AG20443 (cell line): ENCODE measurements at regions not wholly inside any gene's neighbourhood (a gene's known extent, or its start where the extent isn't known, plus 50 kb on each side); places are given as distances from the start of the nearest gene placed in this dataset.

Source experiments
- DNase-seq: peaks from one replicate; pipeline ENCODE4 v3.0.0; 2012; ENCODE audit warnings: low spot score, mixed read lengths

GRCh38 chr9:103799959-103800358 lies 294.1 kb upstream of the SMC2 start:
- no peak for DNase-seq

DNA sequence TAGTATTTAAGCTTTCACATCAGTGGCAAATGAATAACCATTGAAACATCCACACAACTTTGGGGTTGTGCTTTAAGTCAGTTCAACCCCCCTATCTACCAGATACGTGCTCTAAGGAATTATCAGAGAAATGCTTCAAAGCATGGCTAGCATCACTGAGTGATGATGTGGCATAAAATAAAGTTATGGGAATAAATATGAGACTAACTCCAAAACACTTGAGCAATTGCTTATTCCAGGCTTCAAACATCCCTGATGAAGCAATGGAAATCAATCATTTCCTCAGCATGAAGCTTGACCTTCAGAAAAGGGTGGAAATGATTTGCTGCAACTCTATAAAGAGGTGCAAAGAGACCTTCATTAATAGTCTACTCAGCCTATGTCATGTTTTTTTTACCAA lies 292.0 kb upstream of the SMC2 start:
- DNase-seq: no peak

- no peak for DNase-seq
These were observed 290.9 kb upstream of the SMC2 start for GRCh38 chr9:103803245-103803644.

DNA sequence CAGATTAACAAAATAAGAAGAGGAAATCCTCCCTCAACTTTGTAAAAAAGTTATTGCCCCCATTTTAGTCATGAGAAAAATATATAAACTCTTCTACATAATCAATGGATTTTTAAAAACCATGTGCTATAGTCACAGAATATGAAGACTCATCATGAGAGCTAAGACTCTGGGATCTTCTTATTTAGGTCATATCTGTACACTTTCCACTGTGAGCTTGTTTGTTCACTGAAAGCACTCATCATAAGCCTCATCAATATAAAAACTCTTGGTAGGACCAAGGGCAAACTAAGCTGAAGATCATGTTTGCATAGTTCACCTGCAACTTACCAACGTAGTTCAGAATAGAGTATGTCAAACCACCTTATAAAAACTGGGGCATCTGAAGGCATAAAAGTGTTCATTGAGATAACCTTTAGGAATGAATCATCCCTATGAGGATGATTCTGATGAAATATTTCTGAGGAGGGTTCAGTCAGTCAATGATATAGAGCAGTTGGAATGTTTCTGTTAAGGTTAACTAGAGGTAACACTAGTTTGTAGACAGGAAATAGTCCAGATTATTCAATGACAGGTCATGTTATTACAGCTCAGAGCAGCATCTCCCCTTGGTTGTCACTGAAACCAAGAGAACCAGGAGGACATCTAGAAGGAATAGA lies 289.9 kb upstream of the SMC2 start:
- DNase-seq: no peak

GRCh38 chr9:103809745-103810144 lies 284.4 kb upstream of the SMC2 start:
- no peak for DNase-seq

GRCh38 chr9:103811462-103811861 lies 282.6 kb upstream of the SMC2 start:
- no peak for DNase-seq

DNA sequence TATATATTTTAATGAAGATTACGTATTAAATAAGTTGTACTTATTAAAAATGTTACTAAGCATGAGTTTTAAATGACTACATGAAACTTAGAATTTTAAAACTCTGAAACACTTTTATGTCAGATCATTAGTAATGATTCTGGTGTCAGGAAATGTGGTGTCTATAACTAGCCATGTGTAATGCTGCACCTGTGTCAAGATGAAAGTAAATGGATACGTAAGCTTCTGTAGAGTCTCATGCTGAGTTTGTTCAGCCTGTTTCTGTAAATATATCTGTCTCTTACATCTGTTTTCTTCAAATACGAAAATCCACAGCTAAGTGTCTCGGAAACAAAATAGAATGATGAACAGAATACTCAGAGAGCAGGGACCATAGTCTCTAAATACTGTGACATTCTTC lies 278.0 kb upstream of the SMC2 start:
- no peak for DNase-seq

DNA sequence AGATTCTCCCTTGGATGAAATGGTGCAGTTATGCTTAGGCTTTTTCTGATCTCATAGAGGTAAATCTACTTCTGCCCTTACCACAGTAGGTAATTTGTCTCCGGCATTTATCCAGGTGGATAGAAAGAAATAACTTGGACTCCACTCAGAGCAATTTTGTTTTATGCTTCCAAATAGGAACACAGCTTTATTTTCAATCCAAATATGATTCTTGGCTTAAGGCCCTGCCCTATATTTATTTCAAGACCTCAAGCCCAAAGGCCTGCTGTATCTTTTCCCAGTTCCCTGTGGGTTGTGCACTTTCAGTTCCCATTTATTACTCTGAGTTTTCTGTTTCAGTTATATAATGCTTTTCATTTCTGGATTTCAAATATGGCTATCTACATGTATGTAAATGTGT lies 274.2 kb upstream of the SMC2 start:
- no peak for DNase-seq

GRCh38 chr9:103821115-103821514 lies 273.0 kb upstream of the SMC2 start:
- DNase-seq: no peak

DNA sequence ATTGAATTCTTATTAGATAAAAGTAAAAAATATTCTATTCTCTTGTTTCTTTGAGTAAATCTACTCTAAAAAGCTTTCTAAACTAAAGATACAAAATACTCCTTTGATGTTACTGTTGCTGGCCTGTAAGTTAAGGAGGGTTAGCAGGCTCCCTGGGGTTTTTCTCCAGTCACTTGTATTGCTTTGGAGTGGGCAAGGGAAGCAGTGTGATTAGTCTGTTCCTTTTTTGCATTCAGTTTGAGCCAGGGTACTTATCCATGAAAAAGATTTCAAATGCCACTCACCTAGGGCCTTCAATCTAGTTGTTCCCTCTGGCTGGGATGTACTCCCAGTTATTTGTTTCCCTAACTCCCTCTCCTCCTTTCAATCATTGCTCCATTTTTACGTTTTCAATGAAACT lies 256.2 kb upstream of the SMC2 start:
- DNase-seq: no peak

DNA sequence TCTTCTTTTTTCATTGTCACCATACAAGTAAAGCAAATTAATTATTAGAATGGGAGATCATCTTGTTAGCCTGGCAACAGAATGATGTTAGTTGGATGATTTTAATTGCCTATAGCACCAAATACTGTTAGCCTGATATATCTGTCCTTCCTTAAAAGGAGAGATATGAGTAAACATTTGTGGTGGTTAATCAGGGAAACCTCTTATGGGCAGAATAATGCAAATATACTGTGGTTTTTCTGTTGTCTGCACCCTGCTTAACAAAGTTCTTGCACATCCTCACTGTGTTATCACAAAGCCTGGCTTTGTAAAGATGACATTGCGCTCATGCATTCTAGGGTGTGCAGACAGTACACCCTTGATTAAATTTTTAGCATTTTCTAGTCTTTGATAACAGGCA lies 254.9 kb upstream of the SMC2 start:
- DNase-seq: no peak

DNA sequence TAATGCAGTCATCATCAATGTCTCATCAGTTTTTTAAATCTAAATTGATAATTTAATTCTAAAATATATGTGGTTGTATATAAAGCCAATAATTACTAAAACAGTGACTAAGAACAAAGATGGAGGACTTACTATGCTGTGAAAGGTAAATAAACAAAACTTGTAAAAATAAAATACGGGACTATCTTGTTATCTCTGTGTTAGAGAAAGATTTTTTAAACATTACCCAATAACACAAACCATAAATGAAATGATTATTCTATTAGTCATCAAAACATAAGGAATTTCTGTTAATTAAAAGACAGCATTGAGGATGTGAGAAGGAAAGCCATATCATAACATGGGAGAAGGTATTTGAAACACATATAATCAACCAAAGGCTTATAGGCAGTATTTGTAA lies 226.2 kb upstream of the SMC2 start:
- no peak for DNase-seq

DNA sequence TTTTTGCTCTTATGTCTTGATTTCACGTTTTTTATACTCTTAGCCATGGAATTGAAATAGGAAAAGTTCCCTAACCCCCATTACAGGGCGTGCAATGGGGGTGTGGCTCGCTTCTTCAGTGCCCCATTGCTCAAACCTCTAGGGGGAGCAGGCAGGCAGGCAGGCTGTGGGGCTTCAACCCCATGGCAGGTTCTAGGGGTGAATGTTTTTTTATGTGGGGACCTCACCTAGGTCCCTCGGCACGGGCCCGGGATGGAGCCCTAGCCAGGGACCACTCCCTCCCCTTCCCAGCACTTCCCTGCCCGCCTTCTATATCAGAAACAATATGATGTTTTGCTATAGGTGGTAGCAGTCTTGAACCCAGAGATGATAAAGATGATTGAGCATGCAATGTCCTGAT lies 221.3 kb upstream of the SMC2 start:
- no peak for DNase-seq

- no peak for DNase-seq
These were observed 212.7 kb upstream of the SMC2 start for GRCh38 chr9:103881419-103881818.

- DNase-seq: no peak
These were observed 204.1 kb upstream of the SMC2 start for GRCh38 chr9:103889989-103890388.

GRCh38 chr9:103894184-103894583 lies 199.9 kb upstream of the SMC2 start:
- no peak for DNase-seq

DNA sequence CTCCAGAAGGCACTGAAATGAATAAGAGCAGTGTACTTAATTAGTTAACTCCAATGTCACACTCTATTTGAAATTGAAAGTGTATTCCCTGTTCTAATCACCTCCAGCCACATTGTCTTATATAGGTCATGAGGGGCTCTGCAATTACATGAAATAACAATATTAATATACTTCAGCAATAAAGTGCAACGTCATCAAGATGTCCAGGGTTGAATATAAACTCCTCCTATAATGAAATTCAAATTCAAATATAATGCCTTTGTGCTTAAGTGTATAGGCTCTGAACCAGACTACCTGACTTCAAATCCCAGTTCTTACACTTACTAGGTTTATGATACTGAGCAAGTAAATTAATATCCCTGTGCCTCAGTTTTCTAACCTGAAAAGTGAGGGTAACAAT lies 195.6 kb upstream of the SMC2 start:
- no peak for DNase-seq

DNA sequence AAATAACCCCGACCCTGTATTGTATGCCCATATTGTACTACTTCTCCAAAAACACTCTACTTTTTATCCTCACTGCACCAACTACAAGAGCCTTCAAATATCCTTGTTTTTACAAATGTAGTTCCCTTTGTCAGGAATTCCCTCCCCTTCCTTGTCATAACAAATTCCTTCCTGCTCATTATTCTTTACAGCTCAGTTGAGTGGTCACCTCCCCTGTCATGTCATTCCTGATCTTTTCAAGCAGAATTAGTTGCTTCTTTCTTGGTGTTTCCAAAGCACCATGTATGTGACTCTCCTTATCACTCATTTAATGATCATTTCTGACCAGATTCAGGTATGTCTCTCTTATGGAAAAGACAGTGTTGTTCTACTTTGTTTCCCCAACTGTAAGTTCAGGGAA lies 194.2 kb upstream of the SMC2 start:
- DNase-seq: no peak

DNA sequence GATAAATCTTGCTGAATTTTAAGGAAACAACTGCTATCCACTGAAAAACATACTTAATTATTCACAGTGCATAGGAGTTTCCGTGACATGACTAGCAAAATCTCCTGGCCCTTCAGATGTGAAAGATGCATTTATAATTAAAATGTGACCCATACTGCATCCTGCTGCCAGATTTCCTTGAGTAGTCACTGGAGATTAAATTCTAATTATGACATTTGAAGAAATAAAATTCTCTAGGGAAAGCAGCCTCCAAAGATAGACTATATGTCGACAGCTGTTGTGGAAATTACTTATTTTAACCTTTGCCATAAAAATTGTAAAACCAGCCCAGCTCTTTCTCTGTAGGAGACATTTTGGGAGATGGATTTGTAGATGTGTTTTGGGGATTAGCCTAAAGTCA lies 193.6 kb upstream of the SMC2 start:
- no peak for DNase-seq

- no peak for DNase-seq
These were observed 191.8 kb upstream of the SMC2 start for GRCh38 chr9:103902263-103902662.

GRCh38 chr9:103904242-103904641 lies 189.9 kb upstream of the SMC2 start:
- no peak for DNase-seq

- no peak for DNase-seq
These were observed 180.2 kb upstream of the SMC2 start for GRCh38 chr9:103913899-103914298.

- no peak for DNase-seq
These were observed 174.4 kb upstream of the SMC2 start for GRCh38 chr9:103919605-103920209.

DNA sequence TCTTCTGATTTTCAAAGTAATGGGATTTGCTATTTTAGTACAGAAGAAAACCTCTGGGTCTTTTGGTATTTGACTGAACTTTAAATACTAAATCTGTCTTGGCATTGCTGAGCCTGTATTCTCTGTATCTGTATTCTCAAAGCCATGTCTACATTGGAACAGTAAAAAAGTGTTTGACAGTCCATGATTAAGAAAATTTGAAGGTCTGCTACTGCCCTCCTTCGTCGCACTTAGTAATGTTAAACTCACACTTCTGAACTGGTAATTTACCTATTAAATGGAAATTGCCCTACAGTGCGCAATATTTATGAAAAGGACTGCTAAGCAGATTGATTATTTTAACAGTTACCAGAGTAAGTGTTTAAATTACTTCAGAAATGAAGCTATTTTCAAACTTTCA lies 165.7 kb upstream of the SMC2 start:
- DNase-seq: no peak
